ENCODE measurements at regions not wholly inside any gene's neighbourhood (a gene's known extent, or its start where the extent isn't known, plus 50 kb on each side); places are given as distances from the start of the nearest gene placed in this dataset.

GRCh38 chr7:142431491-142431890 is 173.6 kb upstream of the PRSS58 start:
- Histone ChIP-seq H3K9me3 (no peaks in the 10 kb centered on the region), H3K27me3 (replicated peaks in 1 of 7) (peaks cover 0 to 3% (median 0%) of the 10 kb centered on the region in 7 donors), H3K4me3 (no peak overlapping the region), H3K27ac (no peak overlapping the region), H3K4me1 (peaks cover 0 to 12% (median 3%) of the 10 kb centered on the region in 6 donors), H3K36me3 (no peaks in the 10 kb centered on the region)
- no peak for DNase-seq
- intact Hi-C loops (cut with DNase I; ENCODE audit: low total_unique reads): no loop called here
- no peak for TF ChIP-seq POLR2AphosphoS5 (IDR thresholded peaks at IDR 0.05)
- no peak for TF ChIP-seq POLR2A (IDR thresholded peaks at IDR 0.05)
- TF ChIP-seq, protein P1, sequence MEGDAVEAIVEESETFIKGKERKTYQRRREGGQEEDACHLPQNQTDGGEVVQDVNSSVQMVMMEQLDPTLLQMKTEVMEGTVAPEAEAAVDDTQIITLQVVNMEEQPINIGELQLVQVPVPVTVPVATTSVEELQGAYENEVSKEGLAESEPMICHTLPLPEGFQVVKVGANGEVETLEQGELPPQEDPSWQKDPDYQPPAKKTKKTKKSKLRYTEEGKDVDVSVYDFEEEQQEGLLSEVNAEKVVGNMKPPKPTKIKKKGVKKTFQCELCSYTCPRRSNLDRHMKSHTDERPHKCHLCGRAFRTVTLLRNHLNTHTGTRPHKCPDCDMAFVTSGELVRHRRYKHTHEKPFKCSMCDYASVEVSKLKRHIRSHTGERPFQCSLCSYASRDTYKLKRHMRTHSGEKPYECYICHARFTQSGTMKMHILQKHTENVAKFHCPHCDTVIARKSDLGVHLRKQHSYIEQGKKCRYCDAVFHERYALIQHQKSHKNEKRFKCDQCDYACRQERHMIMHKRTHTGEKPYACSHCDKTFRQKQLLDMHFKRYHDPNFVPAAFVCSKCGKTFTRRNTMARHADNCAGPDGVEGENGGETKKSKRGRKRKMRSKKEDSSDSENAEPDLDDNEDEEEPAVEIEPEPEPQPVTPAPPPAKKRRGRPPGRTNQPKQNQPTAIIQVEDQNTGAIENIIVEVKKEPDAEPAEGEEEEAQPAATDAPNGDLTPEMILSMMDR (IDR thresholded peaks at IDR 0.05 in 8 of 11, conservative IDR thresholded peaks at IDR 0.05 in 3 of 11): no peak
- 72 to 89% (median 87%) methylated on average over 2 of the region's 2 CpGs for WGBS, 5 donors

DNA sequence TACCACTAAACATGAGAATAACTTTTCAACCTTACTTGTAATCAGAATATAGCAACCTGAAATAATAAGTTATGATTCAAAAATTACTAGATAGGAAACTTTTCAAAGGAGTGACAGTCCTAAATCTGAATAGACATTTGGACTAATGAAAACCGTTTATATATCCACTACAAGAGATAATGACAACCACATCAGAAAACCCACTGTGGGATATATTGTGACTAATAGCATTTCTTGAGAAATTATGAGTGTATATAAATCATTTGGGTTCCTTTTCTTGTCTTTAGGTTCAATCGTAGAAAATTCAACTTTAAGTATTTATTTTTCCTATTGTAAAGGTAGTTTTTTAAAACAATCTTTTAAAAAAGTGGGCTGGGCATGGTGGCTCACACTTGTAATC is 170.2 kb upstream of the PRSS58 start:
- H3K4me1 ChIP-seq: no peaks in the 10 kb centered on the region
- WGBS, 5 donors: 47 to 64% (median 52%) methylated on average over 2 of the region's 2 CpGs

DNA sequence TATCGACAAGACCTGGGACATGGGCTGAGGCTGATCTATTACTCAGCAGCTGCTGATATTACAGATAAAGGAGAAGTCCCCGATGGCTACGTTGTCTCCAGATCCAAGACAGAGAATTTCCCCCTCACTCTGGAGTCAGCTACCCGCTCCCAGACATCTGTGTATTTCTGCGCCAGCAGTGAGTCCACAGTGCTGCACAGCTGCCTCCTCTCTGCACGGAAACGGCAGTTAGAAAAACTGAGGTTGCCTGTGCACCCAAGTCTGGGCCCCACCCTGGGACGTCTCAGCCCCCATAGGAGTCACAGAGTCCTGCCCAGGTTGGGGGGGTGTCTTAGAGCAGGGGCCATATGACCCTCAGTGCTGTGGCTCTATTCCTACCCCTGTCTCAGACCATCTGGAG is 167.4 kb upstream of the PRSS58 start:
- Histone ChIP-seq H3K9me3 (no peaks in the 10 kb centered on the region), H3K4me3 (no peak overlapping the region), H3K4me1 (no peaks in the 10 kb centered on the region), H3K36me3 (no peaks in the 10 kb centered on the region), H3K27me3 (replicated peaks in 1 of 7) (peaks cover 0 to 3% (median 0%) of the 10 kb centered on the region in 7 donors), H3K27ac (no peak overlapping the region)
- intact Hi-C loops (cut with DNase I; ENCODE audit: low total_unique reads): no loop called here
- no peak for DNase-seq
- TF ChIP-seq, protein P1 (IDR thresholded peaks at IDR 0.05 in 8 of 11, conservative IDR thresholded peaks at IDR 0.05 in 3 of 11): no peak
- TF ChIP-seq POLR2AphosphoS5 (IDR thresholded peaks at IDR 0.05) (no peak), POLR2A (IDR thresholded peaks at IDR 0.05) (no peak)
- WGBS, 5 donors: 43 to 55% (median 52%) methylated on average over 5 to 8 of the region's 8 CpGs

More for the DNA sequence above, 170.2 kb upstream of the PRSS58 start:
- H3K27me3 ChIP-seq (replicated peaks in 1 of 7): peaks cover 0 to 3% (median 0%) of the 10 kb centered on the region in 7 donors
- intact Hi-C loops (cut with DNase I; ENCODE audit: low total_unique reads): no loop called here
- no peak for TF ChIP-seq POLR2AphosphoS5 (IDR thresholded peaks at IDR 0.05)
- no peak for TF ChIP-seq POLR2A (IDR thresholded peaks at IDR 0.05)
- H3K36me3 ChIP-seq: no peaks in the 10 kb centered on the region
- no peak overlapping the region for H3K27ac ChIP-seq
- no peak for DNase-seq
- H3K9me3 ChIP-seq: no peaks in the 10 kb centered on the region
- no peak overlapping the region for H3K4me3 ChIP-seq

- 70 to 76% (median 73%) methylated on average over 4 of the region's 4 CpGs for WGBS, 5 donors
- no peak overlapping the region for H3K27ac ChIP-seq
- H3K4me3 ChIP-seq: no peak overlapping the region
- H3K27me3 ChIP-seq (replicated peaks in 1 of 7): peaks cover 0 to 3% (median 0%) of the 10 kb centered on the region in 7 donors
- intact Hi-C loops (cut with DNase I; ENCODE audit: low total_unique reads): no loop called here
- no peak for DNase-seq
- TF ChIP-seq POLR2AphosphoS5 (IDR thresholded peaks at IDR 0.05) (no peak), POLR2A (IDR thresholded peaks at IDR 0.05) (no peak)
- TF ChIP-seq, protein P1 (IDR thresholded peaks at IDR 0.05 in 8 of 11, conservative IDR thresholded peaks at IDR 0.05 in 3 of 11): no peak
- no peaks in the 10 kb centered on the region for H3K9me3 ChIP-seq
- H3K4me1 ChIP-seq: peaks cover 0 to 8% (median 0%) of the 10 kb centered on the region in 6 donors
- no peaks in the 10 kb centered on the region for H3K36me3 ChIP-seq
Measured at GRCh38 chr7:142422621-142423020, 164.8 kb upstream of the PRSS58 start.

Data from spleen (tissue), 11 donors.